Breast epithelium (tissue), 3 donors: ENCODE measurements at regions not wholly inside any gene's neighbourhood (a gene's known extent, or its start where the extent isn't known, plus 50 kb on each side); places are given as distances from the start of the nearest gene placed in this dataset.

Source experiments
- POLR2A ChIP-seq: fragments of 450-650 bp; IDR thresholded peaks from one replicate; pipeline ENCODE4 v1.6.1; 2016; ENCODE audit warnings: antibody characterized with exemption, mild to moderate bottlenecking, moderate library complexity
- TF ChIP-seq, protein P1 (sequence below), 3 donors: fragments of 450-650 bp; IDR thresholded peaks; one replicate each; pipeline ENCODE4 v1.5.1; 2016 to 2017; ENCODE audit warnings: antibody characterized with exemption in 3 of 3, mild to moderate bottlenecking in 3 of 3, moderate library complexity in 3 of 3

DNA sequence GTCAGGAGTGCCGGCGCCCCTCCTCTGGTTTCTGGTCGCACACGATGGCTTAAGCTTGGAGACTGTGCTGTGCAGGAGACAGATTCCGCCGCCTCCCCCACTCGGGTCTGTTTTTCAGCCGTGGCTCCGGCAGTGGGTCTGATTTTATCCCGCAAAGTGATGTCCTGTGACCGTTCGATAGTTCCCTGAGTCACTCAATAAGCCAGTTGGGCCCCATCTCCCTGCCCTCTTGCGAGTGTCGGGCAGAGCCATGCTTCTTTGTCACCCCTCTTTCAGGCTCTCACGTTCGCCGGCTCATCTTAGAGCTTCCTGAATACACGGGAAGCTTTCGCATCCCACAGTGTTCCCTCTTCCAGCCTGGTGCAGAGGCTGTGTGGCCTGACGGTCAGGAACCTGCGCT is 127.8 kb upstream of the RFLNA start:
- TF ChIP-seq, protein P1, sequence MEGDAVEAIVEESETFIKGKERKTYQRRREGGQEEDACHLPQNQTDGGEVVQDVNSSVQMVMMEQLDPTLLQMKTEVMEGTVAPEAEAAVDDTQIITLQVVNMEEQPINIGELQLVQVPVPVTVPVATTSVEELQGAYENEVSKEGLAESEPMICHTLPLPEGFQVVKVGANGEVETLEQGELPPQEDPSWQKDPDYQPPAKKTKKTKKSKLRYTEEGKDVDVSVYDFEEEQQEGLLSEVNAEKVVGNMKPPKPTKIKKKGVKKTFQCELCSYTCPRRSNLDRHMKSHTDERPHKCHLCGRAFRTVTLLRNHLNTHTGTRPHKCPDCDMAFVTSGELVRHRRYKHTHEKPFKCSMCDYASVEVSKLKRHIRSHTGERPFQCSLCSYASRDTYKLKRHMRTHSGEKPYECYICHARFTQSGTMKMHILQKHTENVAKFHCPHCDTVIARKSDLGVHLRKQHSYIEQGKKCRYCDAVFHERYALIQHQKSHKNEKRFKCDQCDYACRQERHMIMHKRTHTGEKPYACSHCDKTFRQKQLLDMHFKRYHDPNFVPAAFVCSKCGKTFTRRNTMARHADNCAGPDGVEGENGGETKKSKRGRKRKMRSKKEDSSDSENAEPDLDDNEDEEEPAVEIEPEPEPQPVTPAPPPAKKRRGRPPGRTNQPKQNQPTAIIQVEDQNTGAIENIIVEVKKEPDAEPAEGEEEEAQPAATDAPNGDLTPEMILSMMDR (IDR thresholded peaks at IDR 0.05), result no peak
- no peak for TF ChIP-seq POLR2A
